ENCODE measurements at regions not wholly inside any gene's neighbourhood (a gene's known extent, or its start where the extent isn't known, plus 50 kb on each side); places are given as distances from the start of the nearest gene placed in this dataset.
"Not testable (repeated sequence)": the region's sequence is repeated elsewhere in the genome, so short reads cannot be mapped to it uniquely, and the experiment has no call there.

GRCh38 chr4:177957596-177958360 is 515.5 kb upstream of the AGA start:
- DNase-seq = no peak

GRCh38 chr4:177960566-177960965 is 518.3 kb upstream of the AGA start:
- DNase-seq = no peak

- DNase-seq = no peak
Measured at GRCh38 chr4:177961761-177962380, 519.6 kb upstream of the AGA start.

- DNase-seq = no peak
Measured at GRCh38 chr4:177964061-177964460, 521.8 kb upstream of the AGA start.

GRCh38 chr4:177964693-177965168 is 522.5 kb upstream of the AGA start:
- DNase-seq = no peak

- DNase-seq = no peak
Measured at GRCh38 chr4:177967328-177967727, 525.1 kb upstream of the AGA start.

- no peak for DNase-seq
Measured at GRCh38 chr4:177968817-177969442, 526.7 kb upstream of the AGA start.

GRCh38 chr4:177974461-177974860 is 532.2 kb upstream of the AGA start:
- no peak for DNase-seq

GRCh38 chr4:177975315-177975987 is 533.2 kb upstream of the AGA start:
- DNase-seq = no peak

- DNase-seq = no peak
Measured at GRCh38 chr4:177986236-177986635, 544.0 kb upstream of the AGA start.

GRCh38 chr4:177987896-177988295 is 545.7 kb upstream of the AGA start:
- DNase-seq = no peak

GRCh38 chr4:177989503-177990201 is 547.4 kb upstream of the AGA start:
- no peak for DNase-seq

GRCh38 chr4:178003098-178003657 is 560.9 kb upstream of the AGA start:
- DNase-seq = no peak

- no peak for DNase-seq
Measured at GRCh38 chr4:178010596-178010995, 568.4 kb upstream of the AGA start.

- not testable (repeated sequence) for DNase-seq
Measured at GRCh38 chr4:178015046-178015445, 572.8 kb upstream of the AGA start.

- no peak for DNase-seq
Measured at GRCh38 chr4:178026999-178027398, 584.8 kb upstream of the AGA start.

- DNase-seq = no peak
Measured at GRCh38 chr4:178027796-178028195, 585.6 kb upstream of the AGA start.

GRCh38 chr4:178028481-178028880 is 586.2 kb upstream of the AGA start:
- DNase-seq = no peak

GRCh38 chr4:178037459-178038214 is 595.4 kb upstream of the AGA start:
- DNase-seq = no peak

- no peak for DNase-seq
Measured at GRCh38 chr4:178056996-178057395, 614.8 kb upstream of the AGA start.

- DNase-seq = no peak
Measured at GRCh38 chr4:178063568-178063967, 621.3 kb upstream of the AGA start.
